ENCODE measurements at regions not wholly inside any gene's neighbourhood (a gene's known extent, or its start where the extent isn't known, plus 50 kb on each side); places are given as distances from the start of the nearest gene placed in this dataset.

- DNase-seq = no peak
These were observed 462.2 kb upstream of the MKI67 start for GRCh38 chr10:128588402-128588801.

GRCh38 chr10:128594688-128595087 is 468.5 kb upstream of the MKI67 start:
- DNase-seq = no peak

GRCh38 chr10:128596906-128597305 is 470.7 kb upstream of the MKI67 start:
- no peak for DNase-seq

- DNase-seq = no peak
These were observed 472.8 kb upstream of the MKI67 start for GRCh38 chr10:128599030-128599429.

- no peak for DNase-seq
These were observed 473.3 kb upstream of the MKI67 start for GRCh38 chr10:128599538-128599937.

- DNase-seq = no peak
These were observed 476.0 kb upstream of the MKI67 start for GRCh38 chr10:128602183-128602582.

- DNase-seq = no peak
These were observed 477.8 kb upstream of the MKI67 start for GRCh38 chr10:128604025-128604424.

GRCh38 chr10:128605180-128605579 is 479.0 kb upstream of the MKI67 start:
- DNase-seq = no peak

- no peak for DNase-seq
These were observed 479.8 kb upstream of the MKI67 start for GRCh38 chr10:128606055-128606454.

- DNase-seq = no peak
These were observed 482.6 kb upstream of the MKI67 start for GRCh38 chr10:128608791-128609190.

GRCh38 chr10:128609460-128609859 is 483.2 kb upstream of the MKI67 start:
- no peak for DNase-seq

GRCh38 chr10:128610113-128610512 is 483.9 kb upstream of the MKI67 start:
- no peak for DNase-seq

- DNase-seq = no peak
These were observed 486.0 kb upstream of the MKI67 start for GRCh38 chr10:128612195-128612594.

- DNase-seq = no peak
These were observed 486.4 kb upstream of the MKI67 start for GRCh38 chr10:128612631-128613030.

- no peak for DNase-seq
These were observed 487.9 kb upstream of the MKI67 start for GRCh38 chr10:128614016-128614605.

GRCh38 chr10:128614802-128615553 is 488.8 kb upstream of the MKI67 start:
- no peak for DNase-seq

GRCh38 chr10:128617532-128617931 is 491.3 kb upstream of the MKI67 start:
- no peak for DNase-seq

- DNase-seq = no peak
These were observed 496.5 kb upstream of the MKI67 start for GRCh38 chr10:128622706-128623105.

- no peak for DNase-seq
These were observed 497.6 kb upstream of the MKI67 start for GRCh38 chr10:128623776-128624175.

GRCh38 chr10:128624656-128625530 is 498.7 kb upstream of the MKI67 start:
- no peak for DNase-seq

- no peak for DNase-seq
These were observed 499.7 kb upstream of the MKI67 start for GRCh38 chr10:128625926-128626325.

GRCh38 chr10:128626397-128627000 is 500.3 kb upstream of the MKI67 start:
- DNase-seq = no peak

GRCh38 chr10:128627811-128628210 is 501.6 kb upstream of the MKI67 start:
- DNase-seq = no peak

Data from NCI-H2029 treated with DMSO at 0.1 percent for 48 hours (cell line).